H1 (cell line): ENCODE measurements at regions not wholly inside any gene's neighbourhood (a gene's known extent, or its start where the extent isn't known, plus 50 kb on each side); places are given as distances from the start of the nearest gene placed in this dataset.

Experiments used
- BACH1 ChIP-seq: IDR thresholded peaks from 2 replicates; pipeline ENCODE4 v1.6.1; 2012; ENCODE audit warnings: low read length, improper control_type of control experiment
- CTBP2 ChIP-seq: IDR thresholded peaks from 2 replicates; pipeline ENCODE4 v1.7.0; 2011; ENCODE audit warnings: borderline replicate concordance, mild to moderate bottlenecking, moderate library complexity, mixed read lengths, low read length; ENCODE audit not compliant: insufficient read depth, insufficient read length
- JUN ChIP-seq: IDR thresholded peaks from 2 replicates; pipeline ENCODE4 v1.6.1; 2011; ENCODE audit warnings: low read depth, mild to moderate bottlenecking, improper control_type of control experiment, low read length
- MAFK ChIP-seq: IDR thresholded peaks from 2 replicates; pipeline ENCODE4 v1.6.1; 2012; ENCODE audit warnings: low read depth, mild to moderate bottlenecking, improper control_type of control experiment, low read length
- POLR2A ChIP-seq, 2 experiments: IDR thresholded peaks; 1 replicate in 1 of 2; 2 replicates in 1 of 2; pipeline ENCODE4 v1.6.1; 2011; ENCODE audit warnings: low read depth in 2 of 2, low read length in 2 of 2, mild to moderate bottlenecking in 2 of 2; ENCODE audit errors: control extremely low read depth in 1 of 2
- RBBP5 ChIP-seq: IDR thresholded peaks from 2 replicates; pipeline ENCODE4 v1.7.1; 2012; ENCODE audit warnings: low read depth, mild to moderate bottlenecking, inconsistent platforms, low read length, moderate library complexity, borderline replicate concordance

DNA sequence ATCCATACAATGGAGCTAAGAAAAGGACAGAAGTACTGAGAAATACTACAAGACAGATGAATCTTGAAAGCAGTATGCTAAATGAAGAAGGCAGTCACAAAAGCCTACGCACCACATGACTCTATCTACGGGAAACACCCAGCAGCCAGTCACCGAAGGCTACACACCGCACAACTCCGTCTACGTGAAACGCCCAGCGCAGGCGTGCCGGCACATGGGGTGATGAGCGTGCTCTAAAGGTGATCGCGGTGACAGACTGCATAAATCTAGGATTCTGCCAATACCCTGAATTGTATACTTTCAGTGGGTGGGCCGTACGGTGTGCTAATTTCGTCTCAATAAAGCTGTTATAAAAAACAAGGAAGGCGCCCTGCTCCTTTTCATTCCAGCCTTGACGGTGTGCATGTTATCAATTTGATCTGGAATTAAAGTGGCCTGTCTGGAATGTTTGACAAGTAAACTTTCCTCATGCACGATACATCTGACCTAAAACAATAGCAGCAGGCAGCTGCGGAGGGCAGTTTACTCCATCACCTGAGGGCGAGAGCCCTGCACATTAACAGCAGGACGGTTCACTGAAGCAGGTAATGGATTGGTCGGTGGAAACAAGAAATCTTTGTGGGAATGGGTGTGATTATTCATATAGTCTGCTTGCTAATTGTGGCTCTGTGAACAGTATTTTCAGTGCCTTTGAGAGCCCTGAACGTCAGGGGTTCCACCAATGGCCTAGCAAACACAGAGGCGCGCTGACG, 86.2 kb upstream of the SALL3 start (continued):
- TF ChIP-seq MAFK (no peak), RBBP5 (no peak), POLR2A (IDR thresholded peaks at IDR 0.05; ENCODE audit: control extremely low read depth in 1 of 2, low read depth in 2 of 2, low read length in 2 of 2) (no peak), CTBP2 (no peak), JUN (no peak), BACH1 (no peak)
